Endothelial cell of umbilical vein (primary cell): ENCODE measurements at regions not wholly inside any gene's neighbourhood (a gene's known extent, or its start where the extent isn't known, plus 50 kb on each side); places are given as distances from the start of the nearest gene placed in this dataset.

ENCODE experiments used
- BruUV-seq: library from RNA; stranded (reverse); fragments of 400-500 nt; replicated peaks from 2 replicates; lab custom pipeline; 2021; lab: Mats Ljungman, UMichigan
- CTCF ChIA-PET: fragments of 300-600, 350-600 bp; sonication (Branson Sonifier 250); formaldehyde crosslinking; loops from one replicate; lab custom pipeline; 2021; ENCODE audit warnings: antibody characterized with exemption, inconsistent platforms; lab: Charles Lee
- POLR2A ChIA-PET: fragments of 300-600, 350-600 bp; sonication (Branson Sonifier 250); formaldehyde crosslinking; loops from one replicate; lab custom pipeline; 2021; ENCODE audit warnings: antibody characterized with exemption, inconsistent platforms; lab: Charles Lee
- DNase-seq: peaks from one replicate; pipeline ENCODE4 v3.0.0-alpha.2; 2011; ENCODE audit warnings: low read depth, low spot score
- FAIRE-seq: peaks from 2 replicates; lab custom pipeline; 2011; peaks lifted over from hg19 to GRCh38; lab: Jason Lieb, UNC
- H2AFZ ChIP-seq: 2 replicates; pipeline ENCODE4 v1.6.0; 2012; ENCODE audit warnings: low read depth, low read length, control low read depth, inconsistent platforms
- H3K27ac ChIP-seq: 2 replicates; pipeline ENCODE4 v1.5.1; 2011; ENCODE audit warnings: low read depth, mild to moderate bottlenecking, control low read depth, low read length, moderate library complexity; ENCODE audit not compliant: insufficient read depth
- H3K27me3 ChIP-seq, 2 experiments: 2 replicates each; pipeline versions ENCODE4 v1.6.0 to v1.6.1; 2011; ENCODE audit warnings: low read length in 2 of 2, mixed read lengths in 1 of 2; ENCODE audit not compliant: control insufficient read depth in 2 of 2, insufficient read depth in 2 of 2
- H3K36me3 ChIP-seq, 2 experiments: 2 replicates in 1 of 2; 3 replicates in 1 of 2; pipeline ENCODE4 v1.5.1; 2011; ENCODE audit warnings: low read length in 2 of 2, mild to moderate bottlenecking in 1 of 2, moderate library complexity in 1 of 2; ENCODE audit not compliant: control insufficient read depth in 2 of 2, insufficient read depth in 2 of 2; ENCODE audit errors: extremely low read depth in 1 of 2
- H3K4me1 ChIP-seq: 3 replicates; pipeline ENCODE4 v1.5.1; 2011; ENCODE audit warnings: mild to moderate bottlenecking, low read length; ENCODE audit not compliant: control insufficient read depth, insufficient read depth; ENCODE audit errors: extremely low read depth
- H3K4me2 ChIP-seq: 2 replicates; pipeline ENCODE4 v1.6.1; 2011; ENCODE audit warnings: low read length, control low read depth, mixed read lengths; ENCODE audit not compliant: insufficient read depth
- H3K4me3 ChIP-seq, 3 experiments: fragments of 200-600 bp in 1 of 3; sonication (generic), shearing (Covaris generic) in 1 of 3; replicated peaks in 1 of 3; 2 replicates each; pipeline ENCODE4 v1.5.1; 2011 to 2016; ENCODE audit warnings: control low read depth in 3 of 3, low read length in 3 of 3, mild to moderate bottlenecking in 2 of 3, inconsistent platforms in 1 of 3, low read depth in 1 of 3, moderate library complexity in 1 of 3; ENCODE audit not compliant: insufficient read depth in 1 of 3
- H3K79me2 ChIP-seq: 2 replicates; pipeline ENCODE4 v1.6.0; 2012; ENCODE audit warnings: low read length, inconsistent platforms; ENCODE audit not compliant: control insufficient read depth, insufficient read depth
- H3K9ac ChIP-seq: replicated peaks from 2 replicates; pipeline ENCODE3; 2011; ENCODE audit warnings: low read length, control low read depth; ENCODE audit not compliant: insufficient read depth; ENCODE audit errors: extremely low read depth
- H3K9me1 ChIP-seq: replicated peaks from 3 replicates; pipeline ENCODE4 v1.6.0; 2011; ENCODE audit warnings: mild to moderate bottlenecking, low read length; ENCODE audit not compliant: control insufficient read depth, insufficient read depth; ENCODE audit errors: extremely low read depth
- H3K9me3 ChIP-seq: replicated peaks from 2 replicates; pipeline ENCODE4 v1.5.1; 2012; ENCODE audit warnings: low read length, inconsistent platforms; ENCODE audit not compliant: control insufficient read depth, insufficient read depth
- H4K20me1 ChIP-seq: replicated peaks from 2 replicates; pipeline ENCODE3; 2011; ENCODE audit warnings: mild to moderate bottlenecking, low read length; ENCODE audit not compliant: control insufficient read depth, insufficient read depth; ENCODE audit errors: extremely low read depth
- EZH2 ChIP-seq: IDR thresholded peaks from 2 replicates; pipeline ENCODE4 v1.6.1; 2012; ENCODE audit warnings: borderline replicate concordance, low read depth, mild to moderate bottlenecking, moderate library complexity, low read length, inconsistent platforms; ENCODE audit not compliant: severe bottlenecking
- GATA2 ChIP-seq: IDR thresholded peaks from 2 replicates; pipeline ENCODE4 v1.7.0; 2011; ENCODE audit warnings: low read depth, mild to moderate bottlenecking, moderate library complexity, mixed read lengths, low read length; ENCODE audit not compliant: insufficient read length, insufficient read depth
- MAX ChIP-seq: IDR thresholded peaks from 2 replicates; pipeline ENCODE4 v1.6.1; 2011; ENCODE audit not compliant: insufficient read depth, insufficient read length
- MYC ChIP-seq: IDR thresholded peaks from one replicate; pipeline ENCODE4 v1.6.1; 2011; ENCODE audit warnings: mild to moderate bottlenecking, low read depth, low read length
- POLR2A ChIP-seq: IDR thresholded peaks from 2 replicates; pipeline ENCODE4 v1.6.1; 2012; ENCODE audit warnings: low read depth, mild to moderate bottlenecking, control low read depth, low read length
- dilution Hi-C: fragments of 300-500 bp; cut with MboI; formaldehyde crosslinking; loops from one replicate; pipeline ENCODE4 v1.15.0; 2019; ENCODE audit warnings: low sequenced_read_pairs; ENCODE audit not compliant: extremely low pct_ligation_motif_present
- intact Hi-C: fragments of 100-400 bp; cut with micrococcal nuclease; formaldehyde crosslinking; loops from one replicate; pipeline ENCODE4 v1.10.0; 2022
- TF ChIP-seq, protein P1 (sequence below), 2 donors: IDR thresholded peaks; 1 replicate in 1 of 2; 2 replicates in 1 of 2; pipeline ENCODE4 v1.5.1; 2011; ENCODE audit warnings: low read length in 2 of 2, mild to moderate bottlenecking in 2 of 2, moderate library complexity in 2 of 2, control low read depth in 1 of 2, inconsistent platforms in 1 of 2, low read depth in 1 of 2; ENCODE audit not compliant: insufficient read depth in 1 of 2; ENCODE audit errors: extremely low read depth in 1 of 2

- no peak overlapping the region for H3K27ac ChIP-seq
- H3K79me2 ChIP-seq: no peaks in the 10 kb centered on the region
- TF ChIP-seq MAX: no peak
- TF ChIP-seq, protein P1, sequence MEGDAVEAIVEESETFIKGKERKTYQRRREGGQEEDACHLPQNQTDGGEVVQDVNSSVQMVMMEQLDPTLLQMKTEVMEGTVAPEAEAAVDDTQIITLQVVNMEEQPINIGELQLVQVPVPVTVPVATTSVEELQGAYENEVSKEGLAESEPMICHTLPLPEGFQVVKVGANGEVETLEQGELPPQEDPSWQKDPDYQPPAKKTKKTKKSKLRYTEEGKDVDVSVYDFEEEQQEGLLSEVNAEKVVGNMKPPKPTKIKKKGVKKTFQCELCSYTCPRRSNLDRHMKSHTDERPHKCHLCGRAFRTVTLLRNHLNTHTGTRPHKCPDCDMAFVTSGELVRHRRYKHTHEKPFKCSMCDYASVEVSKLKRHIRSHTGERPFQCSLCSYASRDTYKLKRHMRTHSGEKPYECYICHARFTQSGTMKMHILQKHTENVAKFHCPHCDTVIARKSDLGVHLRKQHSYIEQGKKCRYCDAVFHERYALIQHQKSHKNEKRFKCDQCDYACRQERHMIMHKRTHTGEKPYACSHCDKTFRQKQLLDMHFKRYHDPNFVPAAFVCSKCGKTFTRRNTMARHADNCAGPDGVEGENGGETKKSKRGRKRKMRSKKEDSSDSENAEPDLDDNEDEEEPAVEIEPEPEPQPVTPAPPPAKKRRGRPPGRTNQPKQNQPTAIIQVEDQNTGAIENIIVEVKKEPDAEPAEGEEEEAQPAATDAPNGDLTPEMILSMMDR (IDR thresholded peaks at IDR 0.05; ENCODE audit: extremely low read depth in 1 of 2, insufficient read depth in 1 of 2, low read depth in 1 of 2, low read length in 2 of 2): no peak
- H3K4me2 ChIP-seq: no peak overlapping the region
- no peak overlapping the region for H3K4me3 ChIP-seq
- CTCF ChIA-PET: no interaction called here
- no peaks in the 10 kb centered on the region for H3K9me3 ChIP-seq
- dilution Hi-C loops (no loop called here), intact Hi-C loops (no loop called here)
- FAIRE-seq (no peak), DNase-seq (no peak)
- no peaks in the 10 kb centered on the region for H4K20me1 ChIP-seq
- BruUV-seq: no TSS peak
- no peaks in the 10 kb centered on the region for H3K27me3 ChIP-seq
- no peaks in the 10 kb centered on the region for H3K9me1 ChIP-seq
- no peaks in the 10 kb centered on the region for H3K4me1 ChIP-seq
- no peaks in the 10 kb centered on the region for H3K36me3 ChIP-seq
- no peak overlapping the region for H2AFZ ChIP-seq
- no peak overlapping the region for H3K9ac ChIP-seq
- POLR2A ChIA-PET: no interaction called here
These were observed 717.0 kb downstream of the BRINP1 start for GRCh38 chr9:118652258-118652657.

DNA sequence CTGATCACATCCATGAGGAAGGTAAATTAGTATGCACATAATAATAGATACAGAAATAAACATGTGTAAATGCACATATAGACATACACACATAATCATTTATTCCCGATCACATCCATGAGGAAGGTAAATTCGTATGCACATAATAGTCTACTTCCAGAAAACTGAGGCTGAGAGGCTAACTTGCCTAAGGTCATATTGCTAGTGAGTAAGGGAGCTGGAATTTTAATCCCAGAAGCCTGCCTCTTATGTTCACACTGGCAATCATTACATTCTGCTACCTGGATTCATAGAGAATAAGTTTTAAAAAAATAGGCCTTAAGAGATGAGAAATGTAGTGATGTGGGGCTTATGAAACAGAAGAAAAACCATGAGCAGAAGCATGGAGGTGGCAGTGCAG, 716.3 kb downstream of the BRINP1 start:
- no peaks in the 10 kb centered on the region for H3K36me3 ChIP-seq
- no peak for DNase-seq
- ChIA-PET CTCF (no interaction called here), POLR2A (no interaction called here)
- no peak overlapping the region for H3K4me3 ChIP-seq
- no peak overlapping the region for H3K27ac ChIP-seq
- TF ChIP-seq POLR2A (no peak), GATA2 (no peak), MYC (no peak), EZH2 (no peak)
- TF ChIP-seq, protein P1 (IDR thresholded peaks at IDR 0.05; ENCODE audit: extremely low read depth in 1 of 2, insufficient read depth in 1 of 2, low read depth in 1 of 2, low read length in 2 of 2): no peak
- BruUV-seq: no TSS peak
- H2AFZ ChIP-seq: no peak overlapping the region
- no peak for FAIRE-seq
- no peaks in the 10 kb centered on the region for H3K9me1 ChIP-seq
- H3K4me2 ChIP-seq: no peak overlapping the region
- no peaks in the 10 kb centered on the region for H3K27me3 ChIP-seq
- no peak overlapping the region for H3K9ac ChIP-seq
- no peaks in the 10 kb centered on the region for H3K79me2 ChIP-seq
- dilution Hi-C loops: no loop called here
- no peaks in the 10 kb centered on the region for H4K20me1 ChIP-seq
- intact Hi-C loops: no loop called here
- H3K4me1 ChIP-seq: no peaks in the 10 kb centered on the region
- H3K9me3 ChIP-seq: no peaks in the 10 kb centered on the region
